ENCODE measurements at regions not wholly inside any gene's neighbourhood (a gene's known extent, or its start where the extent isn't known, plus 50 kb on each side); places are given as distances from the start of the nearest gene placed in this dataset.
"Not testable (repeated sequence)": the region's sequence is repeated elsewhere in the genome, so short reads cannot be mapped to it uniquely, and the experiment has no call there.

- not testable (repeated sequence) for DNase-seq (ENCODE audit: low read depth in 2 of 3, low spot score in 1 of 3)
Measured at GRCh38 chr9:42430674-42431615, 247.5 kb downstream of the SPATA31A6 start.

GRCh38 chr9:42431616-42432010, 248.2 kb downstream of the SPATA31A6 start:
- DNase-seq (ENCODE audit: low read depth in 2 of 3, low spot score in 1 of 3), result not testable (repeated sequence)

- DNase-seq (ENCODE audit: low read depth in 2 of 3, low spot score in 1 of 3), result not testable (repeated sequence)
Measured at GRCh38 chr9:42434844-42435714, 251.6 kb downstream of the SPATA31A6 start.

- DNase-seq (ENCODE audit: low read depth in 2 of 3, low spot score in 1 of 3), result not testable (repeated sequence)
Measured at GRCh38 chr9:42435715-42436342, 252.4 kb downstream of the SPATA31A6 start.

DNA sequence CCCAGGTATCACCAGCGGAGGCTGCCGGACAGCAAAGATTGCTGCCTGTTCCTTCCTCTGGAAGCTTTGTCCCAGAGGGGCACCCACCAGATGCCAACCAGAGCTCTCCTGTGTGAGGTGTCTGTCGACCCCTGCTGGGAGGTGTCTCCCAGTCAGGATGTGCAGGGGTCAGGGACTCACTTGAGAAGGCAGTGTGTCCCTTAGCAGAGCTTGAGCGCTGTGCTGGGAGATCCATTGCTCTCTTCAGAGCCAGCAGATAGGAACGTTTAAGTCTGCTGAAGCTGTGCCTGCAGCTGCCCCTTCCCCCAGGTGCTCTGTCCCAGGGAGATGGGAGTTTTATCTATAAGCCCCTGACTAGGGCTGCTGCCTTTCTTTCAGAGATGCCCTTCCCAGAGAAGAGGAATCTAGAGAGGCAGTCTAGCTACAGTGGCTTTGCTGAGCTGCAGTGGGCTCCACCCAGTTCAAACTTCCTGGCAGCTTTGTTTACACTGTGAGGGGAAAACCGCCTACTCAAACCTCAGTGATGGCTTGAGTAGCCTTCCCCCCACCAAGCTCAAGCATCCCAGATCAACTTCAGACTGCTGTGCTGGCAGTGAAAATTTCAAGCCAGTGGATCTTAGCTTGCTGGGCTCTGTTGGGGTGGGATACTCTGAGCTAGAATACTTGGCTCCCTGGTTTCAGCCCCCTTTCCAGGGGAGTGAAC, 253.7 kb downstream of the SPATA31A6 start:
- not testable (repeated sequence) for DNase-seq (ENCODE audit: low read depth in 2 of 3, low spot score in 1 of 3)

GRCh38 chr9:42442680-42443079, 259.2 kb downstream of the SPATA31A6 start:
- not testable (repeated sequence) for DNase-seq (ENCODE audit: low read depth in 2 of 3, low spot score in 1 of 3)

DNA sequence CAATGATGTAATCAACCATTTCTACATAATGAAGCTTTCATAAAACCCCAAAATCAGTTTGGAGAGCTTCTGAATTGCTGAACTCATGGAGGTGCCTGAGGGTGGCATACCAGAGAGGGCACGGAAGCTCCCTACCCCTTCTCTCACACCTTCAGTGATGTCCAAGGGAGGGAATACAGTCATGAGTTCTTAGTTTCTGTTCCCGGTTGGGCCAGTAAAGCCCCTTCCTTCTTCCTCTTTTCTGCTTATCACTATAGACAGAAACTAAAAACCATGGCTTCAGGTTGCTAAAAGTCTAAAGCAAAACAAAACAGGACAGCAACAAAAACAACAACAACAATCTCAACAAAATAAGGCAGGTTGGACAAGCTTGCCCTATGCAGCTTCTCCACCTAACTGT, 260.0 kb downstream of the SPATA31A6 start:
- DNase-seq (ENCODE audit: low read depth in 2 of 3, low spot score in 1 of 3), result not testable (repeated sequence)

- not testable (repeated sequence) for DNase-seq (ENCODE audit: low read depth in 2 of 3, low spot score in 1 of 3)
Measured at GRCh38 chr9:42461436-42461835, 278.0 kb downstream of the SPATA31A6 start.

DNA sequence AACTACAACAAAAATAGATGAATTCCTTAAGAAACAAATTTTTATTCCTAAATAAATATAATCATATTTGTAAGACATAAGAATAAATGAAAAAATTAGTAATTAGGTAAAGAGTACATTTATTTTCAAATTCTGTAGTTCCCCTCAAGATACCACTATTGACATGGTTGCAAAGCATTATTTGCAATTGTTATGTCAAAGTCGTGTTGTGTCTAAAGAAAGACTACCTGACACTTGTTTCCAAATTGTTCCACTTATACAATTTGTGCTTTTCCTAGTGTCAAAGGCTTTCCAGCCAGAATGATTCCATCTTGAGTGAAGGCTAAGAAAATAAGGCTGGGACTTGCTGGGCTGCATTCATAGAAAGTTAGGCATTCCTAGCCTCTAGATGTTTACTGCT, 278.4 kb downstream of the SPATA31A6 start:
- DNase-seq (ENCODE audit: low read depth in 2 of 3, low spot score in 1 of 3), result not testable (repeated sequence)

GRCh38 chr9:42463981-42464380, 280.5 kb downstream of the SPATA31A6 start:
- DNase-seq (ENCODE audit: low read depth in 2 of 3, low spot score in 1 of 3), result not testable (repeated sequence)

GRCh38 chr9:42470577-42470976, 287.1 kb downstream of the SPATA31A6 start:
- not testable (repeated sequence) for DNase-seq (ENCODE audit: low read depth in 2 of 3, low spot score in 1 of 3)

DNA sequence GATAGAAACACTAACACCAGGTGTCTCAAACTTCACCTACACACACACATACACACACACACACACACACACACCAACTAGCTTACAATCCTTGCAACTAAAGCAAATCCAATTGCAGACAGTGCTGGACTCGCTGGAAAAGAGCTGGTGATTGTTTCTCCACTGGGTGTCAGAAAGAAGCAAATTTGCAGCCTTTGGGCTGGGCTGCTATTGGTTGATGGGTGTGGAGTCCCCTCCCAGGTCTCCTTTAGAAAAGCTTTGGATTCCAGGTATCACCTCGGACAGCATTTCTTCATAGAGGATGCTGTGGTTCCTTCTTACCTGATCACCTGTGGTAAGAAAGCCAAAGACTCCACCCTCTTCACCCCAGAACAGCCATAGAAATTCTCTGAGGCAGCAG, 307.5 kb downstream of the SPATA31A6 start:
- not testable (repeated sequence) for DNase-seq (ENCODE audit: low read depth in 2 of 3, low spot score in 1 of 3)

DNA sequence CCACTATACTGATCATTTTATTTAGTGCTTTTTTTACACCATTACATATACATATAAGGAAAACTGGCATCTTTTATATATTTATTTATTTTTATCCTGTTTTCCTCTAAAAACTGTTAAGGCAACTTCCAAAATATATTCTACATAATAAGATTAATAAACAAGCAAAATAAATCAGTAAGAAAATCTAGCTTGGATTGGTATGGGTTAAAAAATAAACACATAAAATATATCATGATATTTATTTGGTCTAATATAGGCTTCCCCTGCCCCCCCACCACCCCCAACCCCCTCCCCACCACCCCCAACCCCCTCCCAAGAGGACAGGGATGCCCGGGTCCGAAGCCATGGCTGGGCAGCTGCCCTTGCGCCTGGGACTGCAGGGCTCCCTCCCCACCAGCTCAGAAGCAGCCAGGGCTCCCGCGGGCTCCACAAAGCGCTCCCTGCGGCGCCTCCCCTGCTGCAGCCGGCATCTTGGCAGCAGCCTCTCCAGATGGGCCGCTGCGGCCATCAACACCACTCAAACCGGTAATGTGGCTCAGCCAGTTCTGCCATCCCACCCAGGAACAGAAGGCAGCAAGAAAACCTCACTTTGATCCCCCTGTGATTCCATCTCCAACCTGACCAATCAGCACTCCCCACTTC, 319.3 kb downstream of the SPATA31A6 start:
- DNase-seq (ENCODE audit: low read depth in 2 of 3, low spot score in 1 of 3), result not testable (repeated sequence)

GRCh38 chr9:42508111-42508510, 324.7 kb downstream of the SPATA31A6 start:
- not testable (repeated sequence) for DNase-seq (ENCODE audit: low read depth in 2 of 3, low spot score in 1 of 3)

GRCh38 chr9:42513535-42513934, 330.1 kb downstream of the SPATA31A6 start:
- DNase-seq (ENCODE audit: low read depth in 2 of 3, low spot score in 1 of 3), result not testable (repeated sequence)

- not testable (repeated sequence) for DNase-seq (ENCODE audit: low read depth in 2 of 3, low spot score in 1 of 3)
Measured at GRCh38 chr9:42534325-42534983, 351.0 kb downstream of the SPATA31A6 start.

DNA sequence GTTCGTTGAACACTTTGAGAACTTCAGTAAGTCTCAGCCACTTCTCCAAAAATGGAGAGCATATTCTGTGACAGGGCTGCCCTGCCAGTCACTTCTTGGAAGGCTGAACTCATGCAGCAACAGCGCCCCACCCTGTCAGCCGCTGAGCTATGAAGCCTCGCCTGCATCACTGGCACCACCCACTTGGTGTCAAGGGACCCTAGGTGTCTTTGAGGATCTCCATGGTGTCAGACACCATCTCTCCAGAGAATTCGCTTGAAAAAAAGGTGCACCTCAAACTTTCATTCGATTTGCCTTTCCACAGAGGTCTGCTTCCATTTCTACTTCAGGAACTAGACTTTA, 351.5 kb downstream of the SPATA31A6 start:
- peak; percentile 1 to 10 (median 4) for DNase-seq (ENCODE audit: low read depth in 2 of 3, low spot score in 1 of 3)

DNA sequence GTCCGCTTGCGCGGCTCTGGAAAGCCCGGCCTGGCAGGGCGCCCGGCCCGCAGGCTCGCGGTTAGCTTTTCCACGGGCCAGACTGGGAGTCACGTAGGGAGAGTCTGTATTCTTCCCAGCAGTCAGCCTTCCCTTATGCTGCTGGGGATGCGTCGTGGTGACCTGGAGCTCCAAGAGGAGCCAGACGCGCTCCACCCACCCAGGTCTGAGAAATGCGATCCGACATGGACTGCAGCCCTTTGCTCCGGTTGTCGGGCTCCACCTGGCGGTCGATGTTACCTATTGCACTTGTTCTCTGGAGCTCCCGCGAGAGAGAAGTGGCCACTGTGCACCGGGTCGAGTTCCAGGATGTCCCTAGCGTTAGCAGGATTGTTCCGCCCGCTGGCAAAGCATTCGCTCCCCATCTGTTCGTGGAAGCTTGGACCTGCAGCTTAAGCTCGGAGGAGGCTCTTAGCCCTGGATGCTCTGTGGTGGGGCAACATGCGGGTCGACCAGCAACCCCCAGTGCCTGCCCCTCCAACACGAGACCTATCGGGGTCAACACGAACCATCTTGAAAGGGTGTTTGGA, 367.4 kb downstream of the SPATA31A6 start:
- DNase-seq (ENCODE audit: low read depth in 2 of 3, low spot score in 1 of 3), result not testable (repeated sequence)

DNA sequence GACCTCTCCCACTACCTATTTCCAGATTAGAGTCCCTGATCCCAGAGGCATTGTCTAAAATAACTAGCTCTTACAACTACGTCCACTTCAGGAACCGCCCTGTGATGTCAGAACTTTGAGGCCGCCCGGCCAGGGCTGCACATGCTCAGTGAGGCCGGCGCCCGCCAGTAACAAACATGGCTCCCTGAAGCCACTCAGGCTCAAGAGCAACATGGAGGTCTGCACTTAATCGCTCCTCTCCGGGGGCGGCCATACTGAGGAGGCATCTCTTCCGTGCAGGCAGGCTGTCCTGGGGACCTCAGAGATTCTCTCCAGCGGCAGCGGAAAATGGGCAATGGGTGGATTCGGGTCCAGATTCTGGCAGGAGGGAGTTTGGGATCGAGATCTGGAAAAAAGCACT, 385.1 kb downstream of the SPATA31A6 start:
- not testable (repeated sequence) for DNase-seq (ENCODE audit: low read depth in 2 of 3, low spot score in 1 of 3)

Data from stimulated activated CD4-positive, alpha-beta T cell treated with anti-CD3 and anti-CD28 coated beads, Interleukin-12 subunit alpha, Interleukin-12 subunit beta, amount 100 ng/mL, for 48 hours (primary cell).